ENCODE measurements at regions not wholly inside any gene's neighbourhood (a gene's known extent, or its start where the extent isn't known, plus 50 kb on each side); places are given as distances from the start of the nearest gene placed in this dataset.
"Not testable (repeated sequence)": the region's sequence is repeated elsewhere in the genome, so short reads cannot be mapped to it uniquely, and the experiment has no call there.

- no peak for DNase-seq
These were observed 1015.6 kb downstream of the PCDH19 start for GRCh38 chrX:99394456-99394855.

GRCh38 chrX:99384594-99385374 lies 1025.3 kb downstream of the PCDH19 start:
- DNase-seq, result no peak

GRCh38 chrX:99383786-99384185 lies 1026.3 kb downstream of the PCDH19 start:
- DNase-seq, result no peak

- no peak for DNase-seq
These were observed 1038.0 kb downstream of the PCDH19 start for GRCh38 chrX:99371976-99372595.

GRCh38 chrX:99353412-99353811 lies 1056.7 kb downstream of the PCDH19 start:
- no peak for DNase-seq

- DNase-seq, result no peak
These were observed 1061.8 kb downstream of the PCDH19 start for GRCh38 chrX:99348256-99348655.

- DNase-seq, result no peak
These were observed 1101.8 kb downstream of the PCDH19 start for GRCh38 chrX:99308302-99308701.

GRCh38 chrX:99305573-99305972 lies 1104.5 kb downstream of the PCDH19 start:
- no peak for DNase-seq

GRCh38 chrX:99301990-99302389 lies 1108.1 kb downstream of the PCDH19 start:
- DNase-seq, result no peak

- DNase-seq, result no peak
These were observed 1138.4 kb downstream of the PCDH19 start for GRCh38 chrX:99271641-99272040.

GRCh38 chrX:99266255-99266654 lies 1143.8 kb downstream of the PCDH19 start:
- no peak for DNase-seq

GRCh38 chrX:99248180-99248579 lies 1161.9 kb downstream of the PCDH19 start:
- no peak for DNase-seq

GRCh38 chrX:99242001-99242400 lies 1168.1 kb downstream of the PCDH19 start:
- DNase-seq, result no peak

- not testable (repeated sequence) for DNase-seq
These were observed 1175.7 kb downstream of the PCDH19 start for GRCh38 chrX:99234384-99234783.

- DNase-seq, result no peak
These were observed 1217.7 kb downstream of the PCDH19 start for GRCh38 chrX:99192421-99192820.

GRCh38 chrX:99184153-99184552 lies 1225.9 kb downstream of the PCDH19 start:
- no peak for DNase-seq

- DNase-seq, result no peak
These were observed 1237.1 kb downstream of the PCDH19 start for GRCh38 chrX:99172958-99173357.

GRCh38 chrX:99142745-99143144 lies 1267.3 kb downstream of the PCDH19 start:
- no peak for DNase-seq

GRCh38 chrX:99137488-99137887 lies 1272.6 kb downstream of the PCDH19 start:
- DNase-seq, result no peak

GRCh38 chrX:99117011-99117410 lies 1293.1 kb downstream of the PCDH19 start:
- DNase-seq, result no peak

GRCh38 chrX:99095965-99096635 lies 1314.0 kb downstream of the PCDH19 start:
- no peak for DNase-seq

- DNase-seq, result no peak
These were observed 1318.6 kb downstream of the PCDH19 start for GRCh38 chrX:99091459-99091858.

GRCh38 chrX:99078301-99078700 lies 1331.8 kb downstream of the PCDH19 start:
- DNase-seq, result no peak

GRCh38 chrX:99077099-99077498 lies 1333.0 kb downstream of the PCDH19 start:
- DNase-seq, result no peak
